ENCODE measurements at regions not wholly inside any gene's neighbourhood (a gene's known extent, or its start where the extent isn't known, plus 50 kb on each side); places are given as distances from the start of the nearest gene placed in this dataset.
A peak's percentile ranks its signal among the peaks of the same experiment; 100 is the strongest.
"Not testable (repeated sequence)": the region's sequence is repeated elsewhere in the genome, so short reads cannot be mapped to it uniquely, and the experiment has no call there.

DNA sequence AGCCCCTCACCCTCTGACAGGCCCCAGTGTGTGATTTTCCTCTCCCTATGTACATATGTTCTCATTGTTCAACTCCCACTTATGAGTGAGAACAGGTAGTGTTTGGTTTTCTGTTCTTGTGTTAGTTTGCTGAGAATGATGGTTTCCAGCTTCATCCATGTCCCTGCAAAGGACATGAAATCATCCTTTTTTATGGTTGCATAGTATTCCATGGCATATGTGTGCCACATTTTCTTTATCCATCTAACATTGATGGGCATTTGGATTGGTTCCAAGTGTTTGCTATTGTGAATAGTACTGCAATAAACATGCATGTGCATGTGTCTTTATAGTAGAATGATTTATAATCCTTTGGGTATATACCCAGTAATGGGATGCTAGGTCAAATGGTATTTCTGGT is 223.7 kb upstream of the VLDLR start:
- not testable (repeated sequence) for DNase-seq

GRCh38 chr9:2401746-2402145 is 219.8 kb upstream of the VLDLR start:
- not testable (repeated sequence) for DNase-seq

DNA sequence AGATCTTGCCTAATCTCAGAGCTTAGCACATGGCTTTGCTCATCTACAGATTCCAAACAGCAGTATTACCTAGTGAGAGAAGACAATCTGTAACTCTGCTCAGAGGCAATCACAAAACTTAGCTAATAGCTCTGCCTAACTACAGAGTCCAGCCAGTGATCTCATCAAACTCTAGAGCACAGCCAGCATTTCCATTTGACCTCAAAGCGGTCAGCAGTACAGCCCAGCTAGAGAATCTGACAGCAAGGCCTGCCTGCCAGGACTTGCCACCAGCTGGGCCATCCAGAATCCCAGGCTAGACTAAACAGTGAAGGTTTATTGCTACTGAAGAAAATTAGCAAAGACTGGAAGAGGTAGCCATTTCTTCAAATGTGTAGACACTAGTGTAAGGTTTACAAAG is 217.9 kb upstream of the VLDLR start:
- DNase-seq: no peak

DNA sequence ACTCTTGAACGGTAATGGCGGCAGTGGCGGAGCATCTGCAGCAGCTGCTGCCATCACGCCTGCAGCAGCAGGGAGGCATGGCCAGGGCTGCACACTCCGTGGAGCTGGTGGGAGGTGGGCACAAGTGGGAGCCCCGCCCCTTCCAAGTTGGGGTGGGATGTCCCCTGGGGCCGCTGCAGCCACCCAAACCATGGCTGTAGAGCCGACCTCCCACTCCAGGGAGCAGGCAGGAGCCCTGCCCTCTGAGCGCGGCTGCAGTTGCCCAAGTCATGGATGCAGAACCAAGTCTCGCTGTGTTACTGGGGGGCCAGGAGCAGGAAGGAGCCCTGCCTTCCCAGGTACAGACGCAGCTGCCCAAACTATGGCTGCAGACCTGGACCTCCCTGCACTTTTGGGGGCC is 215.3 kb upstream of the VLDLR start:
- no peak for DNase-seq

- no peak for DNase-seq
Observed at GRCh38 chr9:2407450-2407849, 214.1 kb upstream of the VLDLR start.

- peak; percentile 43 for DNase-seq
Observed at GRCh38 chr9:2411459-2412215, 209.9 kb upstream of the VLDLR start.

DNA sequence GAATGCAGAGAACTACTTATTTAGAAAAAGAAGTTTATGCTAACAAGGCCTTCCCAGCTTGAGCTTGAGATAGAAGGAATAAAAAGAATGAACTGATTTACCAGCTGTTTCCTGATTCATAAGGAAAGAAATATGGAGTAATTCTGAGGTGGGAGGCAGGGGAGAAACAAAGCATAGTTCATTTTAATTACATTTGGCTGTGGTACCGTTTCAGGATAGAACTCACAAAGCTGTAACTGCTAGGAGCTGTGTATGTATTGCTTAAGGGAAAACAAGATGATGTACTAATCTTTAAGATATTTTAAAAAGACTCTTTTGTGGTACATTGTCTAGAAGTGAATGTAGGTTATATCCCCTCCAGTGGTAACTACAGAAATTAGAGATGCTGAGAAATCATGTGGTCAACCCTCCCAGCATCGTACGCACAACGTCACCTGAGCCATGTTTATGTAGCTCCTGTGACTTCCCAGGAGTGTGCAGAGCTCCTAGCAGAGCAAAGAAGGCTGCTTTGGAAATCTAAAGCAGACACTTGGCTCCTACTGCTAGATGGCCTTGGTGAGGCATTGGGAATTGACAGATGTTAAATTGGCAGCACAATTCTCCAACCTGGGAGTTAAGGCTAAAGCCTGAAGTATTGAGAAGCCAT is 208.3 kb upstream of the VLDLR start:
- DNase-seq: no peak

DNA sequence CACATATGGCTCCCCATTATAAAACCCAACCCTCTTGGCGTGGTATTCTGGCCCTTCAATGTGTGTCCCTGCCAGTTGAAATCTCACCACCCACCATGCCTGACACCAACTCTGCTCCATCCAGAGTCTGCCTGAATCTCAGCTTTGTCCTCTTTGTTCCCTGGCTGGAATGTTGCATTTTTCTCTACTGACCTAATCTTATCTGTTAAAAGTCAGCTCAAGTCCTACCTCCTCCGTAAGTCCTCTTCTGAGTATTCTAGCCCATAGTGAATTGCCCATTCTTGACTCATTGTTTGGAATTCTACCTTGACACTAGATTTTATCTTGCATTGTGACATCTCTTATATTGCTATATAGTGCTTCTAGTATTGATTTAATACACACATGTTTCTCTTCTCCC is 207.1 kb upstream of the VLDLR start:
- no peak for DNase-seq

DNA sequence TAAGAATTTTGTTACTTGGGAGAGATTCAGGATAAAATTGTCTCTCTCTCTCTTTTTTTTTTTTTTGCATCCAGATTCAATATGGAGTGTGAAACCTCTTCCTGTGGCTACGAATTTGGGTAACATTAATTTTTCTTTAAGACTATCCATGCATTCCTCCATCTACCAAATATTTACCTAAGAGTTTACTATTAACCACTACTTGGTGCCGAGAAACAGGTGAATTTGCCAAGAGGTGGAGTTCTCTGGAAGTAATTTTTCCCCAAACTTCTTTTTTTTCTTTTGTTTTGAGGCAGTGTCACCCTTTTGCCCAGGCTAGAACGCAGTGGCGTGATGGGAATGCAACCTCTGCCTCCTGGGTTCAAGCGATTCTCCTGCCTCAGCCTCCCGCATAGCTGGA is 206.3 kb upstream of the VLDLR start:
- DNase-seq: no peak

DNA sequence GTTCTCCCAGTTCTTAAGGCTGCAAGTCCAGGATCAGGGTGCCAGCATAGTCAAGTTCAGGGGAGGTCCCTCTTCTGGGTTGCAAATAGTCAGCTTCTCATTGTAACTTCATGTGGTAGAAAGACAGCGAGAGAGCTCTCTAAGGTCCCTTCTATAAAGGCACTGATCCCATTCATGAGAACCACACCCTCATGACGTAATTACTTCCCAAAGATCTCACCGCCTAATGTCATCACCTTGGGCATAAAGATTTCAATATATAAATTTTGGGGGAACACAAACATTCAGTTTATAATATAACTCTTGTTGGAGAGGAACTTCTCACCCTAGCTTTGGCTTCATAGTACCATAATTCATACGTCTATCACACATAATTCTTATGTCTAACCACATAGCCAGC is 203.9 kb upstream of the VLDLR start:
- no peak for DNase-seq

DNA sequence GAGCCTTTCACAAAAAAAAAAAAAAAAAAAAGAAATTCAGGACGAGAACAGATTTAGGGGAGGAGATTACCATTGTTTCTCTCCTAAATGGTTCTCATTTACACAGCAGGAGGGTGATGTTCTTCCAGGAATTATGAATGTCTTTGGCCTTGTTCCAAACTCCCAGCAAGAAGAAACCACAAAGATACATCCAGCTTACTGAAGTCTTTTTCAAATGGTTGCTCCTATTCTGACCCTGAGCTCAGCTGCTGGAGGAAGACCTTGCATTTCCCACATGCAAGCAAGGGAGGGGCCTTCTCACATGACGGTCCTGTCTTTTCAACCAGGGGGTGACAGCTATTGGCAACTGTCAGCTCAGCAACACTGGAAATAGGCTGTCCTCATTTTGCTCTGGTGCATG is 203.0 kb upstream of the VLDLR start:
- DNase-seq: peak; percentile 10

- no peak for DNase-seq
Observed at GRCh38 chr9:2419347-2419746, 202.2 kb upstream of the VLDLR start.

GRCh38 chr9:2420543-2420942 is 201.0 kb upstream of the VLDLR start:
- DNase-seq: no peak

DNA sequence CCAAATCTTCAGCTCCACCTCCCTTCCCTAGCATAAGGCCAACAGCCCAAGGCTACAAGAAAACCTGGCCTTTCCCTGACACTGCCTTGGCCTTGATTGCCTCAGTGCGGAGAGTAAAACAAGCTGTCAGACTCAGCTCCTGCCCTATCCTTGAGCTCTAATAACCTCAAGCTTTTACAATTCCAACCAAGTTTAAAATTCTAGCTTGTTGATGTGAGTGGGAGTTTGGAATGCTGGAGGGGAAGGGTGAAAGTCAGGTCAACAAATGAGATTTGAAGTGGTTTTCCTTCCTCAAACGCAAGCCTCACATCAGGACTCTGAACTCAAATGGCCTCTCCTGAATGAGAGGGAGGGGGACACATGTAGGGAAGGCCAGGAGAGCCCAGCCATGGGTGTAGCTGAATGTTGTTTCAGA is 197.0 kb upstream of the VLDLR start:
- DNase-seq: no peak

GRCh38 chr9:2425676-2426075 is 195.9 kb upstream of the VLDLR start:
- DNase-seq: no peak

DNA sequence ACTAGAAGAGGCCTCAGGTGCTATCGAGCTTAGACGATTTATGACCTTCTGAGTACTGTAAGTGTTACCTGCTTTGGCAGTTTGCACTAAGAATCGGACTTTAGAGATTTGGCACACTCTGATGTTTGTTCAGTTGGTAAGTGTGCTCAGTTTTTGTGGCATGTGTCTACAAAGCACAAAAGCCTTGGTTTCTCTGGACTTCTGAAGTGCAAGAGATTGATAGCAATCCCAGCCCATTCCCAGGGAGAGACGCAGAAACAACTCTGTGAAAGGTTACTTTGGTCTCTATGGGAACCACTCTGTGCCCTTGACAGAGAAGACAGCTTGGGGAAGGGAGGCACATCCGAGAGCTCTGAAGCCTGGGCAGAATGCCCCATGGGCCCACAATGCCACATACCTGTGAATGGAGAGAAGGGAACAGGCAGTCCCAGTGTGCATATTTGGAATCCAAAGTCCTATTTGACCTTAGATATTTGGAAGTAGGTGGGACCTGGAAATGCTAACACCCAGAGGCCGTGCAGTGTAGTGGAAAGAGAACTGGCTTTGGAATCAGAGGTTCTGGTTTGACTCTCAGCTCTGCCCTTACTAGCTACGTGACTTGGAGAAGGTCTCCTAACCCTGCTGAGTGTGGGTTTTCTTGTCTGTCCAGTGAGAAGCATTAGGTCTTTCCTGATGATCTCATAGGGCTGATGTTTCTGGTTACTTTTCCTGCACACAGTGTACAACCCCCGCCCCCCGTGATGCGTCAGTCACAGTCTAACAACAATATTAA is 194.3 kb upstream of the VLDLR start:
- peak; percentile 5 for DNase-seq

DNA sequence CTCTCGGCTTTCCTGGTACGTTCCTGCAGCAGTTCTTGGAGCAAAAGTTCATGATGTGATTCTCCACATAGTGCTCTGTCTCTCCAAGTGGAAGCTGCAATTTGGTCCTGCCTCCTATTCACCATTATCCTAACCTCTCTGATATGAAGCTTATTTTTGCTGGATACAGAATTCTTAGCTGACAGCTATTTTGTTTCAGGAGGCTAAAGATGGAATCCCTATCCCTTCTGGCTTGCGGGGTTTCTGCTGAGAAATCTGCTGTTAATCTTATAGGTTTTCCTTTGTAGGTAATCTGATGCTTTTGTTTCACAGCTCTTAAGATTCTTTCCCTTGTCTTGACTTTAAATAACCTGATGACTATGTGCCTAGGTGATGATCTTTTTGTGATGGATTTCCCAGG is 181.6 kb upstream of the VLDLR start:
- no peak for DNase-seq

DNA sequence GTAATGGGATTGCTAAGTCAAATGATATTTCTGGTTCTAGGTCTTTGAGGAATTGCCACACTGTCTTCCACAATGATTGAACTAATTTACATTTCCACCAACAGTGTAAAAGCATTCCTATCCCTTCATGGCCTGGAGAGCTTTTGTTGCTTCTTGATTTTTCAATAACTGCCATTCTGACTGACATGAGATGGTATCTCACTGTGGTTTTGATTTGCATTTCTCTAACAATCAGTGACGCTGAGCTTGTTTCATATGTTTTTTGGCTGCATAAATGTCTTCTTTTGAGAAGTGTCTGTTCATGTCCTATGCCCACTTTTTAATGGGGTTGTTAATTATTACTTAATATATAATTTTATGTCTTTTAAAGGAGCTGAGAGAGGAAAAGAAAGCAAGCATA is 177.7 kb upstream of the VLDLR start:
- DNase-seq: not testable (repeated sequence)

GRCh38 chr9:2448193-2448738 is 173.3 kb upstream of the VLDLR start:
- DNase-seq: no peak

- no peak for DNase-seq
Observed at GRCh38 chr9:2453106-2453505, 168.5 kb upstream of the VLDLR start.

DNA sequence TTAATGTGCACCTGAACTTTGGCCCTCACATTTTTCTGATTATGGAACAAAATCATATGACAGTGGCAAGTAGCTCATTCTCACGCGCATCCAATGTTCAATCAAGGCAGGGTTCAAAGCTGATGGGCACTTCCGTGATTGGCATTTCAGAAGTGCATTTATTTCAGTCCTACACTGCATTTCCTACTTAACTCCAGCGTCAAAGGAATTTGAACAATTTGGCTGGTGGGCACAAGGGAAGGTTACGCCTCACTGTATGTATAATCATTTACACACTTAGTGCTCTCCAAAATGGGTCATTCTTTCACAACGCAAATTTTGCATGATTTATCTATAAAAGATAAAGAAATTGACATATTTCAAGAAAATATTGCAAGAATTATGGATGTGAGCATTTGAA is 167.9 kb upstream of the VLDLR start:
- DNase-seq: no peak

DNA sequence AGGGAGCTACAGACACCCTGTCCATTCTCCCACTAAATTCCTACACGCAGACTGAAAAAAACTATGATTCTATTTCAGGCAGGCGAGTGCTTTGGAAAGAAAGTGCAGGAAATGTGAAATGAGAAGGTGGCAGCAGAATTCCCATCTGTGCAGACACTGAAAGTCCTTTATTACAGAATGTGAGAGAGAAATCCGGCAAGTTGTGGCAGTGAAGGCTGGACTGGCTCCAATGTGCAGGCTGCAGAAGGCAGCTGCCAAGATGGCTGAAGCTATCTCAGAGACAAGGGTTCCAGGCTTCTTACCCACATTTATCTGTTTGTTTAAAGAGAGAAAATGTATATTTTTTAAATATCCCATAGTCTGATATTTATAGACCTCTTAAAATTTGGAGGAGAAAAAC is 161.8 kb upstream of the VLDLR start:
- no peak for DNase-seq

DNA sequence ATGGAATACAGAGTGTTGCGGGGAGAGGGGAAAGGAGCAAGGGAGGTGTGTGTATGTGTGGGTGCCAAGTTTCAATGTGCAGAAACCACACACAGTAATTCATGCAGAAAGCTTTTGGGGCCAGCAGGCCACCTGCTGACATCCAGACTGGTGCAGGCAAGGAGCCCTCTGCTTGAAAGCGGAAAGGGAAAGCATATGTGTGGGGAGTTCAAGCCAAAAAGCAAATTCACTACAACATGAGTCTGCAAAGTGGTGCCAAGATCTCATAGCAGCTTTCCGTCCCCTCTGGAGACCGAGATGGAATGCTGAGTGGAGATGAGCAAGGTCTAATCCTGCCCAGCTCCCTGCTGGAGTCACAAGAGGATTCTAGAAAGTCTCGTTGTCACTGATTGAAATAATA is 159.7 kb upstream of the VLDLR start:
- DNase-seq: no peak

DNA sequence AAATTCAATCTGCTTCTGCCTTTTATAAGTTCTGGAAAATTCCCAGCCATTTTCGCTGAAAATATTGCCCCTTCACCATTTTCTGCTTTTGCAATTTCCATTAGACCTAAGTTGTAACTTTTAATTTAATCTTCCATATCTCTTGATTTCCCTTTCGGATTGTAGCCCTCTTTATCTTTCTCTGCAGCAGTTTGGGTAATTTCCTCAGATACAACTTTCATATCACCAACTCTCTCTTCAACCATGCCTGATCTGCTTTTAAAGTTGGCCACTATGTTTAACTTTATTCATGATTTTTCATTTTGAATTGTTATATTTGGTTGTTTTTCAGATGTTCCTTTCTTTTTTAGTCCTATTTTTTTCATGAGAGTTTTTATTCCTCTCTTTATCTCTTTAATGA is 157.0 kb upstream of the VLDLR start:
- DNase-seq: no peak

Data from HCEC 1CT (cell line).